Stimulated activated CD4-positive, alpha-beta T cell treated with anti-CD3 and anti-CD28 coated beads, Interleukin-1b, Interleukin-23, amount 100 ng/mL, for 1 hour (primary cell): ENCODE measurements at regions not wholly inside any gene's neighbourhood (a gene's known extent, or its start where the extent isn't known, plus 50 kb on each side); places are given as distances from the start of the nearest gene placed in this dataset.
A peak's percentile ranks its signal among the peaks of the same experiment; 100 is the strongest.

ENCODE experiments used
- DNase-seq, 2 donors: peaks; one replicate each; pipeline ENCODE4 v3.0.0-alpha.2; 2020; ENCODE audit warnings: low read depth in 2 of 2

GRCh38 chr4:56757821-56758411 lies 63.6 kb downstream of the SPINK2 start:
- DNase-seq = peak; percentile 41 to 46

GRCh38 chr4:56757261-56757746 lies 64.2 kb downstream of the SPINK2 start:
- DNase-seq = no peak

- no peak for DNase-seq
Measured at GRCh38 chr4:56755901-56756300, 65.6 kb downstream of the SPINK2 start.

GRCh38 chr4:56752985-56753384 lies 68.5 kb downstream of the SPINK2 start:
- no peak for DNase-seq

GRCh38 chr4:56750231-56750630 lies 69.1 kb upstream of the HOPX start:
- DNase-seq = no peak

- no peak for DNase-seq
Measured at GRCh38 chr4:56748271-56748670, 67.2 kb upstream of the HOPX start.

GRCh38 chr4:56746639-56747038 lies 65.5 kb upstream of the HOPX start:
- no peak for DNase-seq

GRCh38 chr4:56745042-56745441 lies 63.9 kb upstream of the HOPX start:
- DNase-seq = no peak

GRCh38 chr4:56744030-56744429 lies 62.9 kb upstream of the HOPX start:
- DNase-seq = no peak

GRCh38 chr4:56743550-56743949 lies 62.5 kb upstream of the HOPX start:
- no peak for DNase-seq

- no peak for DNase-seq
Measured at GRCh38 chr4:56742080-56742871, 61.2 kb upstream of the HOPX start.

- DNase-seq = no peak
Measured at GRCh38 chr4:56741595-56741994, 60.5 kb upstream of the HOPX start.

GRCh38 chr4:56739066-56739777 lies 58.1 kb upstream of the HOPX start:
- DNase-seq = no peak

- no peak for DNase-seq
Measured at GRCh38 chr4:56737666-56738065, 56.6 kb upstream of the HOPX start.

GRCh38 chr4:56733352-56733751 lies 52.3 kb upstream of the HOPX start:
- DNase-seq = no peak

- no peak for DNase-seq
Measured at GRCh38 chr4:56732301-56732700, 51.2 kb upstream of the HOPX start.

- no peak for DNase-seq
Measured at GRCh38 chr4:56731857-56732256, 50.8 kb upstream of the HOPX start.
